Left forelimb (tissue), 1 donor: ENCODE measurements at regions not wholly inside any gene's neighbourhood (a gene's known extent, or its start where the extent isn't known, plus 50 kb on each side); places are given as distances from the start of the nearest gene placed in this dataset.

ENCODE experiments used
- DNase-seq: peaks from one replicate; pipeline ENCODE4 v3.0.0-alpha.2; 2018; ENCODE audit warnings: low spot score

GRCh38 chr15:96262549-96263489 lies 67.7 kb upstream of the NR2F2 start:
- no peak for DNase-seq

GRCh38 chr15:96264351-96264798 lies 66.1 kb upstream of the NR2F2 start:
- no peak for DNase-seq

GRCh38 chr15:96264801-96265515 lies 65.5 kb upstream of the NR2F2 start:
- no peak for DNase-seq

- DNase-seq = no peak
Measured at GRCh38 chr15:96266456-96266855, 64.0 kb upstream of the NR2F2 start.

GRCh38 chr15:96267463-96267862 lies 63.0 kb upstream of the NR2F2 start:
- no peak for DNase-seq

GRCh38 chr15:96268442-96269204 lies 61.9 kb upstream of the NR2F2 start:
- DNase-seq = no peak

GRCh38 chr15:96270581-96271172 lies 59.8 kb upstream of the NR2F2 start:
- DNase-seq = no peak

- DNase-seq = no peak
Measured at GRCh38 chr15:96272427-96272826, 58.1 kb upstream of the NR2F2 start.

- DNase-seq = no peak
Measured at GRCh38 chr15:96273317-96274086, 57.0 kb upstream of the NR2F2 start.

- no peak for DNase-seq
Measured at GRCh38 chr15:96274087-96274440, 56.4 kb upstream of the NR2F2 start.

- no peak for DNase-seq
Measured at GRCh38 chr15:96274698-96275097, 55.8 kb upstream of the NR2F2 start.

- DNase-seq = no peak
Measured at GRCh38 chr15:96276438-96277210, 53.9 kb upstream of the NR2F2 start.
